PC-9 (cell line): ENCODE measurements at regions not wholly inside any gene's neighbourhood (a gene's known extent, or its start where the extent isn't known, plus 50 kb on each side); places are given as distances from the start of the nearest gene placed in this dataset.

Experiments used
- BruUV-seq: library from RNA; stranded (reverse); fragments of 400-500 nt; replicated peaks from 2 replicates; lab custom pipeline; 2021; lab: Mats Ljungman, UMichigan
- CTCF ChIA-PET: fragments of 300-600 bp; sonication (Branson Sonifier 250); formaldehyde crosslinking; loops from one replicate; lab custom pipeline; 2022; ENCODE audit warnings: antibody characterized with exemption; lab: Charles Lee
- POLR2A ChIA-PET: fragments of 300-600 bp; sonication (Branson Sonifier 250); formaldehyde crosslinking; loops from one replicate; lab custom pipeline; 2022; ENCODE audit warnings: antibody characterized with exemption; ENCODE audit not compliant: unreplicated experiment; lab: Charles Lee
- DNase-seq, 2 experiments: peaks; one replicate each; pipeline versions ENCODE4 v3.0.0 to v3.0.0-alpha.2; 2015 to 2022; ENCODE audit warnings: mixed read lengths in 1 of 2
- H2AFZ ChIP-seq: fragments of 200-600 bp; sonication (generic); 2 replicates; pipeline ENCODE4 v1.8.1; 2017; ENCODE audit warnings: antibody characterized with exemption
- H3F3A ChIP-seq: fragments of 200-600 bp; sonication (generic); 2 replicates; pipeline ENCODE4 v1.8.1; 2017; ENCODE audit warnings: antibody characterized with exemption, mild to moderate bottlenecking, low read depth; ENCODE audit not compliant: insufficient read depth
- H3K27ac ChIP-seq: fragments of 200-600 bp; sonication (generic); 2 replicates; pipeline ENCODE4 v1.6.1; 2016; ENCODE audit warnings: mixed run types
- H3K27me3 ChIP-seq: fragments of 200-600 bp; sonication (generic); 2 replicates; pipeline ENCODE4 v1.6.1; 2016; ENCODE audit warnings: low read depth, mixed run types; ENCODE audit not compliant: insufficient read depth
- H3K36me3 ChIP-seq: fragments of 200-600 bp; sonication (generic); 2 replicates; pipeline ENCODE4 v1.6.1; 2016; ENCODE audit warnings: low read depth, mixed run types
- H3K4me1 ChIP-seq: fragments of 200-600 bp; sonication (generic); replicated peaks from 2 replicates; pipeline ENCODE4 v1.6.1; 2016; ENCODE audit warnings: mixed run types; ENCODE audit not compliant: insufficient read depth
- H3K4me2 ChIP-seq: fragments of 200-600 bp; sonication (generic); 2 replicates; pipeline ENCODE4 v1.6.1; 2017; ENCODE audit warnings: mixed run types
- H3K4me3 ChIP-seq: fragments of 200-600 bp; sonication (generic); 2 replicates; pipeline ENCODE4 v1.6.1; 2016; ENCODE audit warnings: mixed run types
- H3K79me2 ChIP-seq: fragments of 200-600 bp; sonication (generic); 2 replicates; pipeline ENCODE4 v1.6.1; 2017; ENCODE audit warnings: low read depth, mixed run types
- H3K9me2 ChIP-seq: fragments of 200-600 bp; sonication (generic); 2 replicates; pipeline ENCODE4 v1.8.1; 2017; ENCODE audit warnings: mild to moderate bottlenecking; ENCODE audit not compliant: insufficient read depth
- H3K9me3 ChIP-seq: fragments of 200-600 bp; sonication (generic); 2 replicates; pipeline ENCODE4 v1.8.1; 2016; ENCODE audit warnings: low read depth; ENCODE audit not compliant: insufficient read depth
- H4K20me1 ChIP-seq: fragments of 200-600 bp; sonication (generic); 2 replicates; pipeline ENCODE4 v1.8.1; 2017; ENCODE audit not compliant: insufficient read depth
- CTCF ChIP-seq: fragments of 200-600 bp; sonication (generic); conservative IDR thresholded peaks from 2 replicates; pipeline ENCODE4 v1.6.1; 2017; ENCODE audit warnings: mixed run types, antibody characterized with exemption, mild to moderate bottlenecking, moderate library complexity
- EZH2 ChIP-seq: fragments of 200-600 bp; sonication (generic); IDR thresholded peaks from 2 replicates; pipeline ENCODE4 v1.8.0; 2017; ENCODE audit warnings: antibody characterized with exemption, low read depth
- intact Hi-C: fragments of 100-400 bp; cut with micrococcal nuclease; formaldehyde crosslinking; loops from one replicate; pipeline ENCODE4 v1.10.0; 2022; ENCODE audit not compliant: unreplicated experiment

DNA sequence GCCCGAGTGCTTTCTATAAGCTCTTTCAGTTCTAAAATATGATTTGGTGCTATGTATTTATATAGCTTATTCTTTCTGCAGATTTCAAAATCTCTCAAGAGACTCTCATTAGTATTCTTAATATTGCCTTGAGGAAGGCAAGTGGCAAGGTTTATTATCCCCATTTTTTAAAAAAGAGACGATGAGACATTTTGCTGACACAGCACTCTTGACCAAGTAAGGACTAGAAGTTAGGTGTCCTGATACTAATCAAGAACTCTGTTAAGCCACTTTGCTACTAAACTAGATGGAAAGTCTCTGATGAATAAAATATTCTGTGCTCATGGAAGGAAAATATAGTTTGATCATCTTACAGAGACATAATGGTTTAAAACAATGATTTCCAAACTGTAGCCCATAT, 164.7 kb downstream of the MZT1 start:
- Histone ChIP-seq H3K4me2 (no peak overlapping the region), H3K27ac (no peak overlapping the region), H3K9me2 (no peaks in the 10 kb centered on the region), H3K9me3 (no peaks in the 10 kb centered on the region), H3K36me3 (no peaks in the 10 kb centered on the region), H3K4me3 (no peak overlapping the region), H3K79me2 (no peaks in the 10 kb centered on the region), H3K27me3 (no peaks in the 10 kb centered on the region), H2AFZ (no peak overlapping the region), H3F3A (no peaks in the 10 kb centered on the region), H3K4me1 (no peaks in the 10 kb centered on the region), H4K20me1 (no peaks in the 10 kb centered on the region)
- no peak for TF ChIP-seq CTCF
- TF ChIP-seq EZH2, result no peak
- no TSS peak for BruUV-seq
- CTCF ChIA-PET, result no interaction called here
- DNase-seq, result no peak
- intact Hi-C loops, result loop anchor here (10.0 kb wide), 2 partner anchors 578 to 1258 kb away; no protein-coding TSS in a partner anchor
- POLR2A ChIA-PET, result no interaction called here

- Histone ChIP-seq H3K4me3 (no peak overlapping the region), H3K27ac (no peak overlapping the region), H3K9me2 (no peaks in the 10 kb centered on the region), H3K36me3 (no peaks in the 10 kb centered on the region), H3K4me2 (no peak overlapping the region), H2AFZ (no peak overlapping the region), H4K20me1 (no peaks in the 10 kb centered on the region), H3K79me2 (no peaks in the 10 kb centered on the region), H3F3A (no peaks in the 10 kb centered on the region), H3K9me3 (no peaks in the 10 kb centered on the region), H3K4me1 (no peaks in the 10 kb centered on the region), H3K27me3 (no peaks in the 10 kb centered on the region)
- intact Hi-C loops, result loop anchor here (10.0 kb wide), 2 partner anchors 577 to 1257 kb away; no protein-coding TSS in a partner anchor
- TF ChIP-seq CTCF (no peak), EZH2 (no peak)
- BruUV-seq, result no TSS peak
- ChIA-PET CTCF (no interaction called here), POLR2A (no interaction called here)
- DNase-seq, result no peak
Observed at GRCh38 chr13:72561791-72562190, 165.6 kb downstream of the MZT1 start.

- H3K36me3 ChIP-seq, result no peaks in the 10 kb centered on the region
- no peaks in the 10 kb centered on the region for H4K20me1 ChIP-seq
- no peak overlapping the region for H3K27ac ChIP-seq
- no TSS peak for BruUV-seq
- no peak overlapping the region for H2AFZ ChIP-seq
- no peaks in the 10 kb centered on the region for H3K79me2 ChIP-seq
- H3K27me3 ChIP-seq, result no peaks in the 10 kb centered on the region
- no peaks in the 10 kb centered on the region for H3K9me2 ChIP-seq
- H3K4me3 ChIP-seq, result no peak overlapping the region
- no peaks in the 10 kb centered on the region for H3K9me3 ChIP-seq
- H3K4me1 ChIP-seq, result no peaks in the 10 kb centered on the region
- ChIA-PET POLR2A (no interaction called here), CTCF (no interaction called here)
- DNase-seq, result no peak
- intact Hi-C loops, result loop anchor here (10.0 kb wide), 2 partner anchors 575 to 1255 kb away; no protein-coding TSS in a partner anchor
- TF ChIP-seq CTCF, result no peak
- TF ChIP-seq EZH2, result no peak
- H3K4me2 ChIP-seq, result no peak overlapping the region
- no peaks in the 10 kb centered on the region for H3F3A ChIP-seq
Observed at GRCh38 chr13:72559716-72560115, 167.7 kb downstream of the MZT1 start.
